ENCODE measurements at regions not wholly inside any gene's neighbourhood (a gene's known extent, or its start where the extent isn't known, plus 50 kb on each side); places are given as distances from the start of the nearest gene placed in this dataset.

DNA sequence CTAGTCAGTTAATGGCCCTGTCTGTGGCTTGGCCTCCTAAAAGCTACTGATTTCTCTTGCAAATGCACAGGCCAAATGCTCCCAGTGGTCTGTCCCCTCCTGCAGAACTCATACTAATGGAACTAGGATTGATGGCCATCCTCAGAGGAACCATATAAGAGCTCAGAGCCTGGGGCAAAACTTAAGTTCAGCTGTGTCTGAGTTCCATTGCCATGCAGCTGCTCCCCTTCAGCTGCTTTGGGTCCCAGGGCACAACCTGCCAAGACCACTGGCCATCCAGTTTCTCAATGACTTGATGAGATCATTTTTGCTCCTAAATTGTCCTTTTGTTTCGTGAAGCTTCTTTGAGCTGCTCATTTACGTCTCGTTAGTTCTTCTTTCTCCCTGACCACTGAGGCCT lies 529.5 kb upstream of the TBL1XR1 start:
- TF ChIP-seq EP300 (IDR thresholded peaks at IDR 0.05) (no peak), CTCF (IDR thresholded peaks at IDR 0.05) (no peak), POLR2A (IDR thresholded peaks at IDR 0.05) (no peak)

Measured in ovary (tissue), 3 donors.